ENCODE measurements at regions not wholly inside any gene's neighbourhood (a gene's known extent, or its start where the extent isn't known, plus 50 kb on each side); places are given as distances from the start of the nearest gene placed in this dataset.

DNA sequence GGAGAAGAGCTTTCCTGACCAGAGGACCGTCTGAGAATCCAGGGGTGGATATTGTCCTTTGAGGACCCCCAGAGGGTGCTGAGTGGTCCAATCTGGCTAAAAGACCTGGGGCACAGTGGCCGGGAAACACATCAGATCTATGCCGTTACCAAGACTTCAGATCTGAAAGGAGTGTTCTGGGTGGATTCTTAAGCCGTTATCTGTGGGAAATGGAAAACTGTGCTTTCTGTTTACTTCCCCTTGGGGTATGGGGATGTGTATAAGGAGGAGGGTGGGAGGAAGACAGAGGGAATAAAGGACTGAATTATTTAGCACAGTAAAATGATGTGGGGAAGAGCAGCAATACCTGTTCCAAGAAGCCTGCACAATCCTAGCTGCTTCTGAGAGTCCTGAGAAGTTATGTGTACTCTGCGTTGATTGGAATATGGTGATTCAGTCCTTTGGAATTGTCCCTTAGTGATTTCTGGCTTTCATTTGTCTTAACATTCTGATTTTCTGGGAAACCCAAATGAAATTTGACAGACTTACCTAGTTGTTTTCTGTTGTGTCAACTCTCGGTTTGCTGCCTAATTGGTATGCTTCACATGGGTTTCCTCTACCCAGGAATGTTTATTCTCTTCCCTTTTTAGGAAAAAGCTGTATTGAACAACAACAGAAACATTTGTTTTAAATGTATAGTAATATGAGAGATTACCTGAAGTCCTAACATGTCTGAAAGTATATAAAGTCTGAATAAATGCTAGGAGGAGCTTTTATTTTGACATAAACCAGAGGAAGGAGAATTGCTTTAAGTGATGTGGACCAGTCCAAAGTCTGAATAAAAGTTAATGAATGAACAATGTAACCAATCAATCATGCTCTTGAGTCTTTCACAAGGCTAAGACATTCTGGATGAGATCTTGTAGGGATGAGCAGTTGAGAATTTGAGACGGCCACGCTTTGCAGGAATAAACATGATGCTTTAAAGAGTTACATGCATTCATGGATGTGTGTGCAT lies 427.1 kb upstream of the C2CD4B start:
- no peak for DNase-seq

DNA sequence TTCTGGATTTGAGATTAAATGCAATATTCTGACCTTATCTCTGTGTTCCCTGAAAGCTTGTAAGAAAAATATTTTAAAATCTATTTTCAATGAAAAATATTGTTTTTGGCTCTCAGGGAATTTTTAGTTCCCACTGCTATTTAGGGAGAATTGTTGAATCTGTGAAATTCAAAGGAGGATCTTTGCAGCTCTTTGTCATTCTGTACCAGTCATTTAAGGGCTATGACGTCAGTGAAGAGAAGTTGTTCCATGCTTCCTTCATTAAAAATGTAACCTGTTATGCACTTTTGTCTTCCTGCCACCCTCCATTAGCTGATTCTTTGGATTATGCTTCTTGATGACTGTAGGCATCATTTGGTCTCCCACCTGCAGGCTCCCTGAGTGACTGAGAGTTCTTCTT lies 427.8 kb upstream of the C2CD4B start:
- no peak for DNase-seq

DNA sequence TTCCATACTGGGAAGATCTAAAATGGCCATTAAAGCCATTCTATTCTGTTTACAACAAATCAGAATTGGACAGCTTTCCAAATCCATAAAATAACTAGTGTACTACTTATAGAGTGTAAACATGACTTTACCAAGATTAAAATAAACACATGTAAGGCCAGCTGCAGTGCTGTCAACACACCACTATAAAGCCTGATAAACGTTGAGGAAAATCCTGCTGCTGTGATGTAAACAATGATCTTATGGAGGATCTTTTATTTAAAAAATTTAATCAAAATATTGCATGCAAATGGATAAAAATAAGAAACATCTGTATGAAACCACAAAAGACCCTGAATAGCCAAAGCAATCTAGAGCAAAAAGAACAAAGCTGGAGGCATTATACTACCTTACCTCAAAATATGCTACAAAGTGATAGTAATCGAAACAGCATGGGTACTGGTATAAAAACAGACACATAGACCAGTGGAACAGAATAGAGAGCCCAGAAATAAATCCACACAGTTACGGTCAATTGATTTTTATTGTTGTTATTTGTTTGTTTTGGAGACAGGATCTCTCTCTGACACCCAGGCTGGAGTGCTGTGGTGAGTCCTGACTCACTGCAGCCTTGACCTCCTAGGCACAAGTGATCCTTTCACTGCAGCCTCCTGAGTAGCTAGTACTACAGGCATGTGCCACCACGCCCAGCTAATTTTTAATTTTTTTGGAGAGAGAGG lies 428.8 kb upstream of the C2CD4B start:
- DNase-seq = no peak

DNA sequence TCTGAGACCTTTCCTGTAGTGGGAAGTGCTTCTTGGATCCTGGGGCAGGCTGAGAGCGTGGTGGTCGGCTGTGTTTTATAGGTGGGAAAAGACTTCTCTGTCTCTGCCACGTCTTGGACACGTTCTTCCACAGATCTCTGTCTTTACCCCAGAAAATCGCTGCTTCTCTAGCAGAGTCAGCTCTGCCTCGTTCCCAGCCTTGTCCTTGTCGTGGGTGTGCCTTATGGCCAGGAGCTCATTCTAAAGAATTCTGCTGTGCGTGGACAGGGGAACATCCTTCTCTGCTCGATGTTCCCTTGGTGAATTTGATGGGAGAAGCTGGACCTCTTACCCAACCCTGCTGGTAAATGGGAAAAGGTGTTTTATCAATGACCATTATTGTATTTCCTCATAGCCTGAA lies 433.1 kb upstream of the C2CD4B start:
- DNase-seq = no peak

DNA sequence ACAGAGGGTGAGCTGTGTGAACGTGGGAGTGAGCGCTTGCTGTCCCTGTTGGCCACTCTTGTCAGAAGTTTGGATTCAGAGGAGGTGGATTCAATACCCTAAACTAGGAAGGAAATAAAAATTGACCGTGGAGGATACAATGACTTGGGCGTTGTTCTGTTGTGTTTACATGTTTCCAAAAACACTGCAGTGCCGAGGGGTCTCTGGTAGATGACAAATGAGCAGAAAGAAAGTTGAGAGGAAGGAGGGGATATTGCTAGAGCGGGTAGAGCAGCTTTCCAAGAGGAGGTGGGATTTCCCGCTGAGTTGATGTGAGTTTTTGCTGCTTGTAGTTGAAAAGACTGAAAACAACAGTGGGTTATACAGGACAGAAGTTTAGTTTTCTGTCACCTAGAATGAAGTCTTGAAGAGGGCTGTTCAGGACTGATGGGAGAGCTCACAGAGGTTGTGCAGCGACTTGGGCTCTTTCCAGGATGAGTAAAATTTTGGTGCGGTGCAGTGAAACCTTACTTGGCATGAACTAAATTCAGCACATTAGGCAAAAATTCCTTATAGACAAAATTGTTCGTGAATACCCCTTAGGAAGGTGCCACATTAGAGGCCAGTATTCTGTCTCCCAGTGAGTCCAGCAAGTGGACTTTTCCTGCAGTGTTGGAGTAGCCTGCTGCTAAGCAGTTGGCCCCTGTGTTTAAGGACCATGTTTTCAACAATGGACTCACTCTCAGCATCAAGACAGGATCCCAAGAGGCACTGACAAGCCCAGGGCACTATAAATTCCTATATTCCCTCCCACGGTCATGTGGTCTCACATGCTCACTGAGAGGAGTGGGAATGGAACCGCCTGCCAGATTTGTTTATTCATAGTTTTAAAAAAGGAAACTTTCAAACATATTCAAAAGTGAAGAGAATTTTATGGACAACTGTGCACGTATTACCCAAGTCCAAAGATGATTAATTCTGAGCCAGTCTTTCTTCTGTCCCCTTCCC lies 435.0 kb upstream of the C2CD4B start:
- no peak for DNase-seq

DNA sequence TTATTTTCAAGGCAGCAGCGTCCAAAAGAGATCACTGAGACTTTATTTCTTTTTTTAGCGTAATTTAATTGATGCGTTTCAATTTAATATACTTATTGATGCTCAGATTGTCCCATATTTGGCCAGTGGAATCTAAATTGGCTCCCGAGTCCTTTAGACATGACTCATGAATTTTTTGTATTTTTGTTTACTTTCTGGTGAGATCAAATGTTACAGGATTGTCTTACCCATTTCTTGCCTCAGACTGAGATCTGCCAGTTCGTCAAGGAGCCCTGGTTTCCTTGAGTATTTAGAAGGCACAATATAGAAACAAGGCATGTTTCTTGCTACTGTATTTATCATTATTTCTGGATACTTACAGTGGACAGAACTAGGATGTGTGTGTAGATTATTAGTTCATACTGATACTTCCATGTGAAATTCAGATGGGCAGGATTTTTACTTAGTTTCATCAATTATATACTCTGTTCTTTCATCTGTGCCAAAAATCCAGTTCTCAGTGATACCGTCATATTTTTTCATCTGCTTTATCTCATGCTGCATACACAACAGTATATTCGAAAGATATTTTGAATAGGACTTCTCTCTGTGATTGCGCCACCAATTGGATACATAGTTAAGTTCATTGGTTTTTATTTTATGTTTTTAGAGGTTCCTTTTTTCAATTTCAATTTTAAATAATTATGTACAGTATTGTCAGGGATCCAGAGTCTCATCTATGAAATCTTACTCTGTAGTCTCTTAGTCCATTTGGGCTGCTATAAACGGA lies 436.9 kb upstream of the C2CD4B start:
- no peak for DNase-seq

DNA sequence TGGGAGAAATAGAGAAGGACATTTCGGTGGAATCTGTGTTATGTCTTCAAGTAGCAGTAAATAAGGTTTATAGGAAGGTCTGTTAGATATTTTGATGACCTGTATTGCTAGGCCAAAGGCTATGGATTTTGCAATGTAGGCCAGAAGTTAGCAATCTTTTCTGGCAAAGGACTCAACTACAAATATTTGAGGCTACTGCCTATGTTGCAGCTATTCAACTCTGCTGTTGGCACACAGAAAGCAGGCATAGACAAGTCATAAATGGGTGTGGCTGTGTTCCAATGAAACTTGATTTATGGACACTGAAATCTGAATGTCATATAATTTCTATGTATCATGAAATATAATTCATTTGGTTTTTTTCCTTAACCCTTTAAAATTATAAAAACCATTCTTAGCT lies 438.7 kb upstream of the C2CD4B start:
- no peak for DNase-seq

DNA sequence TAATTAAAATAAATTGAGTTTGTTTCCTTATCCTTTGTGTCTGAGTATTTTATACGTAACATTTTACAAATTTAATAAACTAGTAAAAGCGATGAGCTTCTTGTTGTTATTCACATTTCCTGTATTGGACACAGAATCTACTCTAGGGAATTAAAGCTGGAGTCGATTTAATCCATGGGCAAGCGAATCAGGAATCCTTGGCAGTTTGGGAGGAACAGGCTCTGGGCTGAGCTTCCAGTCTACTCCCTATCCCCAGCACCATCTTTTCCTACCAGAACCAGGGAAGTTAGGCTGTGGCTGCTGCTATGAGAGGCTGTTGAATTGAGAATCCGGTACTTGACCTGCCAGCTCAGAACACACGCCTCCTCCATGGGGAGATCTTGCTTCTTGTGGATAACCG lies 437.3 kb upstream of the TPM1 start:
- no peak for DNase-seq

DNA sequence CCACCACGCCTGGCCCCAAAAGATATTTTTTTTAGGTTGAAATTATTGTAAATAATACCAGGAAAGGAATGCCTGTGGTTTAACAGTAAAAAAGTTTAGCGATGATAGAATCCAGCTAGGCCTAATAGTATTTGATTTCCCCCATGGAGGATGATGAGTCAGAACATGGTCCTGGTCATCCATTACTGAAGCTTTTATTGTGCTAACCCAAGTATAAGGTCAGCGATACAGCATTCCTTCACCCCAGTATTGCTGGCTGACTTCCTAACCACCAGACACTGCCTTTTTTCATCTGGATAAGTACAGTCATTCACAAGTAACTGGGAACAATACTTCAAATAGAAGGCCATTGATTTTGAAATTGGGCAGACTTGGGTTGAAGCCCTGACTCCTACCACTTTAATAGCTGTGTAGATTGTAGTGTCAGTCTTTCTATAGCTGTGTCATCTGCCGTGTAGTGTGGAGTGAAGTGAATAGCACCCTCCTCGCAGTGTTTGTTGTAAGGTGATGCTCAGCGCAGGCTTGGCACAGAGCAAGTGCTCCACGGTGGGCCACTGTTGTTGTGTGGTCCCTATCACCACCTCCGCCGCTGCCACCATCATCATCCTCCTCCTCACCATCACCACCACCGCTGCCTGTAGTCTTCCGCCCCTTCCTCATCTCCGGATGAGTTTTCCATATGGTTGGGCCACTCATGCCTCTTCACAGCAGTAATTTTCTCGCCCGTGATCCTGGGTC lies 436.0 kb upstream of the TPM1 start:
- DNase-seq = no peak

DNA sequence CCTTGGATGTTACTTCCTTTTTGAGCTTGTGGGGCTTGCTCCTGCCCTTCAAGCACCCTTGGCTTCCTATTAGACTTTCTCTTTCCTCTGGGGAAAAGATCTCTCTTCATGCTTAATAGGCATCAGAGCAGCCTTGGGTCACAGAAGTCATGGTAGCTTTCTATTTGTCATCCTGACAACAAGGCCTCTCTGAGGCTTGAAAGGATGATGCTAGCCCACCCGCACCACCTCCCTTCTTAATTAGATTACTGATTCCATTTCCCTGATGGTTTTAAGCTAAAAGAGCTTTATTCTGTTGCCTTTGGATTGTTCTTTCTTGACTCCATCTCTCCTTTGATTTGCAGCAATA lies 435.5 kb upstream of the TPM1 start:
- DNase-seq = no peak

DNA sequence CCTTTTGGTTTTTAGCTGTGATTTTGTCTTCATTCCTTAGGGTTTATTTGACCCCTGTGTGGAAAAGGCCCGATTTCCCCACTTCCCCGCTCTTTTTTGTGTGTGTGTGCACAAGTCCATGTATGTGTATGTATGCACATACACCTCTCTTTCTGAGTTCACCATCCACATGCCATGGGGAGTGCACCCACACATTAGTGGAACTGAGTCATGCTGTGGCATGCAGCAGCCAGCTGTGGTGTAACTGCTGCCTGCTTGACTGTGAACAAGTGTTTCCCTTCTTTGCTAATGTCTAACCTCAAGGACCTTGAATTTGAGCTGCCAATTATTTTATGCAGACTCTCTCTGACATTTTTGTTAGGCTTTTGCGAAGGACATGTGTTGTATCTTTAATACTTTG lies 434.9 kb upstream of the TPM1 start:
- no peak for DNase-seq

DNA sequence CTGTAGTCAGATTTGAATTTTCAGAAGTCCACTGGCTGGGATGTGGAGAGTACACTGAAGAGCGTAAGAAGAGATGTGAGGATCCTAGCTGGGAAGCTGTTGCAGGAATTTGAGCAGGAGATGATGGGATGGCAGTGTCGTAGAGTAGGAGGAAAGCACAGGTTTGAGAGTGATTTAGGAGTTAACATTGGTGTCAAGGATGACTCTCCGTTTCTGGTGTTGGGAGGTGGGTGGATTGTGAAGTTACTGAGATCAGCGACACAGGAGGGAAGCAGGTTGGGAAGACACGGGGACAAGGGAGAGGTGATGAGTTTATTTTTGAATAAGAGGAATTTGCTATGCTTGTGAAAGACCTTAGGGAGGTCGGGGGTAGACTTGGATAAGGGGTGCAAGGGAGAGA lies 434.2 kb upstream of the TPM1 start:
- no peak for DNase-seq

DNA sequence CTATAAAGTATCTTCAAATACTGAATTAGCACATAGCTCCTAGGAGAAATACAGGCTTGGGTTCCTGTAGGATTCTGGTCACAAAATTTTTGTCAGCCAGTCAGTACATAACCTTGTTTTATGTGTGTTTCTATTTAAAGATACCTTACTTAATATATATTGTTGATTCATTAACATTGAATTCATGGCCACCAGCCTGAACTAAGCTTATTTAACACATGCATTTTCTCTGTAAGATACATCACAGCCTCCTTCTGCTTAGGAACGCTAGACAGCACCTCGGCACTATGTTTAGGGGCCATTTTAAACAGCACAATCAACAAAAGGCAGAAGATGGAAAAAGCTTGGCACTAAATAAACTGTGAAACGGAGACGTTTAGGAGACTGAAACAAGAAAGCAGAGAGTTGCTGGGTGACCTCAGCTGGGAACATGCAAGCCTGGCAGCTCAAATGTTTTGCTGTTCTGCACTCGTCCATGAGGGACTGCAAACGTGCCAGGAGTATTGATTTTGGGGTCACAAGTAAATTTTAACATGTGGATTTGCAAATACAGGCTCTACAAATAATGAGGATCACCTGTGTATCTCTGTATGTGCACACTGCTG lies 432.2 kb upstream of the TPM1 start:
- DNase-seq = no peak

DNA sequence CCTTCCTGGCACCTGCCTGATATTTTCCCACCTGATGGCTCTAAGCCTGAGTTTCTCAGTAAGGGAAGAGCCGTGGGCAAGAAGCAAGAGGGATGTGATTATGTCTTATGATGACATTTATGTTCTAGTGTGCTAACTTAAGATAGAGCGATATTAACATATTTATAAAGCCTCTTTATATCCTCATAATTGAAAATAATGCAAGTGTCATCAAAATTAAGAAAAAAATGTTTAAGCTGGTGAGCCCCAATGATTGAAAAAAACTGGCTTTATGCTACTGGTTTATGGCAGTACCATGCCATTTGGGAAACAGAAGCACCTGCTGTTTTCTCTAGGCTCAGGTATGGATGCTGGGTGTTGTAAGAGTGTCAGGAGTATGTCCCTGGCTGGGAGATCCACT lies 431.5 kb upstream of the TPM1 start:
- no peak for DNase-seq

DNA sequence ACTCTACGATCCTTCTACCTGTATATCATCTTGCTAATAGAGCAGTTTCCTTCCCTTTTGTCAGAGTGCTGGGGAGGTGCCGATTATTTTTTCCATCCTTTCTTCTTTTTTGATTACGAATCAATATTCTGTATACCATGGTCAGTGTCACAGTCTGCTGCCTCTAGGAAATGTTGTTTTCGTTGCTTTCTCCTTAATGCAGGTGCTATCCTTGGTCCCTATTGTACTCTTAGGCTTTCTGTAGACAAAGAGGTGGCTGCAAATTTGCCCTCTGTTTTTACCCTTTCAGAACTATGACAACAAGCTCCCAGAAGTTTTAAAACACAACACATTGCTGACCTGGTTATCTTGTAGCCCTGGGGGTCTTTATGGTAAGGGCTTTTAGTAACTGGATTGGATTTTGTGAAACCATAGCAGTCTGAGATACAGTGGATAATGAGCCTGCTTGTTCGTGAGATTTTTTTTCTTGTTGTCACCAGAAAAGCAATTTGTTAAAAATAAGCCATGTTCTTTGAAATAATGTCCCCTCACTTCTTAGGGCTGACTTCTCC lies 430.3 kb upstream of the TPM1 start:
- DNase-seq = no peak

DNA sequence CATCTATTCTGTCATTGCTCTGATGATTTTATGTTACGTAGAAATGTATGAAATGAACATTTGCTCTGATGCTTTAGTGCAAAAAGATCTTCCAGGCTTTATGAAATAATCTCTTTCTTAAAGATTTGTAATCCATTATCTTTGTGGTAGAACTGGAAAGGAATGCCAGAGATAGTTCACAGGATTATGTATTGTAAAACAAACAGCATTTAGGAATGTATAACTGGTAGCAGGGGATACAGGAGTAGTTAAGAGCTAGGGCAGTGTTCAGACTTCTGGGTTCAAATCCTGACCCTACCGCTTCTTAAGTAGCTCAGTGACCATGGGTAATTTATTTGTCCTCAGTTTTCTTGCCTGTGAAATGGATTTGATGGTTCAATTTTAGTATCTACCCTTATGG lies 429.8 kb upstream of the TPM1 start:
- no peak for DNase-seq

DNA sequence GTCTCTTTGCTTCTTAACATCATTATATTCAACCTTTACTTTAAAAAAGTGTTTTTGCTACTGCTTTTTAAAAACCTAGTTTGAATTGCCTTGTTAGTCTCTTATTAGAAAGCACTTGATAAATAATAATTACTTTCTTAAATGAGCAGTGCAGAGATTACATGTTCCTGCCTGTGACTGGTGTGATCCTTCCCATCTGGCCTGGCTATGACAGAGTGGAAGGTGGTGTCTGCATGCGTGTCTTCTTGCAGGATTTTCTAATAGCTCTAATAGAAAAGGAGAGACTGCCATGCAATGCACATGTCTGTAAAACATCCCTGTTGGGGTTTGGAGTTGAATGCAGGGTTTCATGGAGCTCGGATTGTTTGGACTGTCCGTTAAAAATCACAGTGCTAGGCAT lies 425.8 kb upstream of the TPM1 start:
- DNase-seq = no peak

DNA sequence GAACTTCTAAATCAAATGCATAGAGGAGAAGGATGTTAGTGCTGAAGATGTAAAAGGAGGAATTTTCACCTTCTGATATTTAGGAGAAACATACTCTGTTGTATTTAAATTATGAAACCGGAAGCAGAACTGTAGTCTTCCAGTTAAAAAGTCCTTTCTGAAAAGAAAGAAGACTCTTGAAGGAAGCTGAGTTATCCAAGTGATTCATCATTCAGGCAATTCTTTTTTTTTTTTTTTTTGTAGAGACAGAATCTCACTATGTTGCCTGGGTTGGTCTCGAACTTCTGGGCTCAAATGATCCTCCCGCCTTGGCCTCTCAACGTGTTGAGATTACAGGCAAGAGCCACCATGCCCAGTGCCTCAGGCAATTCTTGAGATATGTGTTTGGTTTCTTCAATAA lies 424.8 kb upstream of the TPM1 start:
- DNase-seq = no peak

DNA sequence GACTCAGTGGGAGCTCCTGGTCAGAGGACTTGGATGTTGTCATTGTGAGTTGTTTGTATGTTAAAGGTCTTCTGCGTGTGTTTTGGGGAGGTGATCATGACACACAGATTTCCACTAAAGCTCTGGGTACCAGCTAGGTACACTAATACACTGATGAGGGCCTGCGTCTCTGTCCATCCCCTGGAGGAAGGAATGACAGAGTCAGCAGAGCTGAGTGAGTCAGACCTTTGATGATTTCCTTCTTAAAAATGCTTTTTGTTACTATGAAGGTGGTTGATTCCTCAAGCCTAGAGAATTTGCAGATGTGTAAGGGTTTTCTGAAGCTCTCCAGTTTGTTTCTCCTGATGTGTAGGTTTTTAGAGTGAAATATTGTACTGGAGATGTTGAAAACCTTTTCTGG lies 424.1 kb upstream of the TPM1 start:
- DNase-seq = no peak

DNA sequence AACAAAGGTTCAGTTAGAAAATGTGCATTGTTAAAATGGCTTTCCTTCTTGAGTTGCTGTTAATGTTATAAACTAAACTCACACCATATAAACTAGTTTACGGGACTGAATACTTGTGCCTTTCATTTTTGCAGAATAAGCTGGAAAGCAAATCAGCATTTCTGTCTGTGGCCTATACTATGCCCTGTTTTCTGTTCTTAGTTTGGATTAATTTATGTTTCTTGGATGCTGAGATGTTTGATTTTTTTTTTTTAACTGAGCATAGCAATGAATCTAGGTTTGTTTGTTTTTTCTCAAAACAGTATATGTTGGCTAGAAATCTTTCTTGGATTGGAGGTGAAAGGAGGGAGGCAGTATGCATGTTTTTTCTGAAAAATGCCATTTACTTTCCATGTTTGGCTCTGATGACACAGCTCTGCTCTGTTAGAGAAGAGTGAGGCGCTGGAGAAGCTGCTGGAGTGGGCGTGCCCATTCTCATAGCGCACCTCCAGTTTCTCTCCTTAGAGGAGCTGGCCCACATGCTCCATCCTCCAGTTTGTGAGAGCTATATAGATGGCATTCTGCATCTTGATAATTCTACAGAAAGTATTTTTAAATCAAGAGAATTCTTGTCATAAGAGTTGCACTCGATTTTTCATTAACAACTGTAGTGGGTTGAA lies 423.6 kb upstream of the TPM1 start:
- no peak for DNase-seq

All from NCI-H1048 (cell line).